GM18505 (cell line): ENCODE measurements at regions not wholly inside any gene's neighbourhood (a gene's known extent, or its start where the extent isn't known, plus 50 kb on each side); places are given as distances from the start of the nearest gene placed in this dataset.

Source experiments
- ATAC-seq: cut with Tn5 transposase; IDR thresholded peaks from one replicate; pipeline ENCODE4 v1.9.1; 2021; ENCODE audit not compliant: unreplicated experiment
- POLR2A ChIP-seq: IDR thresholded peaks from 4 replicates; pipeline ENCODE4 v1.6.1; 2011; ENCODE audit warnings: borderline replicate concordance; ENCODE audit not compliant: insufficient read depth, insufficient read length; ENCODE audit errors: extremely low read depth

GRCh38 chr4:38189445-38189844 lies 229.2 kb downstream of the PTTG2 start:
- no peak for ATAC-seq
- TF ChIP-seq POLR2A, result no peak

GRCh38 chr4:38190717-38191178 lies 230.6 kb downstream of the PTTG2 start:
- no peak for ATAC-seq
- no peak for TF ChIP-seq POLR2A

- no peak for ATAC-seq
- TF ChIP-seq POLR2A, result no peak
These were observed 232.3 kb downstream of the PTTG2 start for GRCh38 chr4:38192516-38192915.

- no peak for ATAC-seq
- no peak for TF ChIP-seq POLR2A
These were observed 233.2 kb downstream of the PTTG2 start for GRCh38 chr4:38193236-38193863.

- TF ChIP-seq POLR2A, result no peak
These were observed 233.9 kb downstream of the PTTG2 start for GRCh38 chr4:38194047-38194602.

GRCh38 chr4:38195486-38195885 lies 235.3 kb downstream of the PTTG2 start:
- no peak for ATAC-seq
- TF ChIP-seq POLR2A, result no peak

More at GRCh38 chr4:38194047-38194602, 233.9 kb downstream of the PTTG2 start:
- ATAC-seq, result no peak

GRCh38 chr4:38195911-38196310 lies 235.7 kb downstream of the PTTG2 start:
- no peak for ATAC-seq
- no peak for TF ChIP-seq POLR2A

GRCh38 chr4:38202242-38202641 lies 242.0 kb downstream of the PTTG2 start:
- no peak for ATAC-seq
- no peak for TF ChIP-seq POLR2A

GRCh38 chr4:38203609-38204008 lies 243.4 kb downstream of the PTTG2 start:
- TF ChIP-seq POLR2A, result no peak
- no peak for ATAC-seq

- no peak for ATAC-seq
- no peak for TF ChIP-seq POLR2A
These were observed 244.3 kb downstream of the PTTG2 start for GRCh38 chr4:38204339-38205035.

- TF ChIP-seq POLR2A, result no peak
- ATAC-seq, result no peak
These were observed 245.1 kb downstream of the PTTG2 start for GRCh38 chr4:38205261-38205660.

GRCh38 chr4:38207110-38207457 lies 246.9 kb downstream of the PTTG2 start:
- ATAC-seq, result no peak
- no peak for TF ChIP-seq POLR2A

- TF ChIP-seq POLR2A, result no peak
- no peak for ATAC-seq
These were observed 249.5 kb downstream of the PTTG2 start for GRCh38 chr4:38209654-38210053.
